ENCODE measurements at regions not wholly inside any gene's neighbourhood (a gene's known extent, or its start where the extent isn't known, plus 50 kb on each side); places are given as distances from the start of the nearest gene placed in this dataset.

GRCh38 chr15:79204886-79205675, 77.4 kb upstream of the ANKRD34C start:
- TF ChIP-seq CTCF (conservative IDR thresholded peaks at IDR 0.05; ENCODE audit: low read depth in 2 of 2) (no peak), POLR2AphosphoS5 (IDR thresholded peaks at IDR 0.05; ENCODE audit: low read depth) (no peak), CREB1 (CRISPR knock-in tag; IDR thresholded peaks at IDR 0.05; ENCODE audit: low read depth) (no peak), REST (IDR thresholded peaks at IDR 0.05; ENCODE audit: unreplicated experiment) (no peak), EZH2 (IDR thresholded peaks at IDR 0.05; ENCODE audit: low read depth, unreplicated experiment) (no peak), EZH2phosphoT487 (IDR thresholded peaks at IDR 0.05; ENCODE audit: unreplicated experiment) (no peak), ETS1 (IDR thresholded peaks at IDR 0.05) (no peak), JUNB (IDR thresholded peaks at IDR 0.05; ENCODE audit: unreplicated experiment) (no peak), ZNF114 (CRISPR knock-in tag; IDR thresholded peaks at IDR 0.05) (no peak), ZNF462 (CRISPR knock-in tag; IDR thresholded peaks at IDR 0.05) (no peak), ZNF331 (CRISPR knock-in tag; IDR thresholded peaks at IDR 0.05; ENCODE audit: low read depth) (no peak), STAT1 (IDR thresholded peaks at IDR 0.05; ENCODE audit: unreplicated experiment) (no peak), NANOG (IDR thresholded peaks at IDR 0.05; ENCODE audit: borderline replicate concordance) (no peak)
